ENCODE measurements at regions not wholly inside any gene's neighbourhood (a gene's known extent, or its start where the extent isn't known, plus 50 kb on each side); places are given as distances from the start of the nearest gene placed in this dataset.

DNA sequence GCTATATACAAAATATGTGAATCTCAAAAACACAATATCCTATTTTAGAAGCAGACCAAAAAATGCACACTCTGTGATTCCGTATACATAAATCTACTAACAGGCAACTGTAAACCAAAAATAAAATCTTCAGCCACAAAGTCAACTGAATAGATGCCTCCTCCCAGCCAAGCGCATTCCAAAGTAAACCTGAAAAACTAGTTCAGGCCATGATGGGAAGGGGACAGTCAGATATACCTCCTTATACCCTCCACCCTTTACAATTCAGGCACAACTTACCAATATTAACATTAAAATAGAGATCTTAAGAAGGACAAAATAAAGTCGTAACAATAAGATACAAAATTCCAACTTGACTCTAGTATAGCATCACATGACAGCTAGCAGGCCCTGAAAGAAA is 1604.5 kb upstream of the NUDT12 start:
- Histone ChIP-seq H3K9me2 (ENCODE audit: insufficient read depth) (no peaks in the 10 kb centered on the region), H3K36me3 (ENCODE audit: control insufficient read depth in 1 of 2, insufficient read depth in 2 of 2, low read length in 2 of 2) (no peaks in the 10 kb centered on the region), H2AFZ (ENCODE audit: low read depth, low read length, poor library complexity, severe bottlenecking) (no peak overlapping the region), H3K4me3 (replicated peaks in 1 of 2; ENCODE audit: low read depth in 1 of 2, low read length in 2 of 2) (no peak overlapping the region), H4K20me1 (ENCODE audit: insufficient read depth) (no peaks in the 10 kb centered on the region), H3K9me3 (ENCODE audit: control insufficient read depth in 1 of 2, insufficient read depth in 1 of 2, low read depth in 1 of 2, low read length in 2 of 2) (no peaks in the 10 kb centered on the region), H3K27ac (ENCODE audit: low read depth, low read length) (no peak overlapping the region), H3K4me1 (ENCODE audit: control insufficient read depth in 1 of 2, insufficient read depth in 2 of 2, low read length in 2 of 2) (no peaks in the 10 kb centered on the region), H3K79me2 (ENCODE audit: insufficient read depth, low read length) (no peaks in the 10 kb centered on the region), H3K9ac (ENCODE audit: low read length) (no peak overlapping the region), H3K27me3 (ENCODE audit: insufficient read depth, low read length) (no peaks in the 10 kb centered on the region), H3K4me2 (ENCODE audit: low read length) (no peak overlapping the region)
- intact Hi-C loops (cut with micrococcal nuclease): no loop called here
- BruUV-seq (replicated peaks): no TSS peak
- ChIA-PET RAD21 (ENCODE audit: low non-redundant PET in 1 of 2, low total read pairs in 2 of 2, uncharacterized antibody in 2 of 2, unreplicated experiment in 2 of 2) (no interaction called here), CTCF (no interaction called here), POLR2A (no interaction called here)
- DNase-seq (ENCODE audit: low read depth, low spot score) (no peak), ATAC-seq (no peak)
- TF ChIP-seq, protein P1, sequence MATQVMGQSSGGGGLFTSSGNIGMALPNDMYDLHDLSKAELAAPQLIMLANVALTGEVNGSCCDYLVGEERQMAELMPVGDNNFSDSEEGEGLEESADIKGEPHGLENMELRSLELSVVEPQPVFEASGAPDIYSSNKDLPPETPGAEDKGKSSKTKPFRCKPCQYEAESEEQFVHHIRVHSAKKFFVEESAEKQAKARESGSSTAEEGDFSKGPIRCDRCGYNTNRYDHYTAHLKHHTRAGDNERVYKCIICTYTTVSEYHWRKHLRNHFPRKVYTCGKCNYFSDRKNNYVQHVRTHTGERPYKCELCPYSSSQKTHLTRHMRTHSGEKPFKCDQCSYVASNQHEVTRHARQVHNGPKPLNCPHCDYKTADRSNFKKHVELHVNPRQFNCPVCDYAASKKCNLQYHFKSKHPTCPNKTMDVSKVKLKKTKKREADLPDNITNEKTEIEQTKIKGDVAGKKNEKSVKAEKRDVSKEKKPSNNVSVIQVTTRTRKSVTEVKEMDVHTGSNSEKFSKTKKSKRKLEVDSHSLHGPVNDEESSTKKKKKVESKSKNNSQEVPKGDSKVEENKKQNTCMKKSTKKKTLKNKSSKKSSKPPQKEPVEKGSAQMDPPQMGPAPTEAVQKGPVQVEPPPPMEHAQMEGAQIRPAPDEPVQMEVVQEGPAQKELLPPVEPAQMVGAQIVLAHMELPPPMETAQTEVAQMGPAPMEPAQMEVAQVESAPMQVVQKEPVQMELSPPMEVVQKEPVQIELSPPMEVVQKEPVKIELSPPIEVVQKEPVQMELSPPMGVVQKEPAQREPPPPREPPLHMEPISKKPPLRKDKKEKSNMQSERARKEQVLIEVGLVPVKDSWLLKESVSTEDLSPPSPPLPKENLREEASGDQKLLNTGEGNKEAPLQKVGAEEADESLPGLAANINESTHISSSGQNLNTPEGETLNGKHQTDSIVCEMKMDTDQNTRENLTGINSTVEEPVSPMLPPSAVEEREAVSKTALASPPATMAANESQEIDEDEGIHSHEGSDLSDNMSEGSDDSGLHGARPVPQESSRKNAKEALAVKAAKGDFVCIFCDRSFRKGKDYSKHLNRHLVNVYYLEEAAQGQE (IDR thresholded peaks at IDR 0.05; ENCODE audit: low read depth): no peak
- TF ChIP-seq JUND (IDR thresholded peaks at IDR 0.05) (no peak), SP1 (IDR thresholded peaks at IDR 0.05; ENCODE audit: low read depth) (no peak), RAD21 (IDR thresholded peaks at IDR 0.05; ENCODE audit: low read depth) (no peak), ELF1 (IDR thresholded peaks at IDR 0.05; ENCODE audit: borderline replicate concordance, low read depth) (no peak), FOSL1 (IDR thresholded peaks at IDR 0.05; ENCODE audit: low read depth) (no peak), CBX3 (IDR thresholded peaks at IDR 0.05; ENCODE audit: low read depth) (no peak), ATF3 (IDR thresholded peaks at IDR 0.05) (no peak), SRF (IDR thresholded peaks at IDR 0.05; ENCODE audit: low read depth) (no peak)

All from HCT116 (cell line).